ENCODE measurements at regions not wholly inside any gene's neighbourhood (a gene's known extent, or its start where the extent isn't known, plus 50 kb on each side); places are given as distances from the start of the nearest gene placed in this dataset.

DNA sequence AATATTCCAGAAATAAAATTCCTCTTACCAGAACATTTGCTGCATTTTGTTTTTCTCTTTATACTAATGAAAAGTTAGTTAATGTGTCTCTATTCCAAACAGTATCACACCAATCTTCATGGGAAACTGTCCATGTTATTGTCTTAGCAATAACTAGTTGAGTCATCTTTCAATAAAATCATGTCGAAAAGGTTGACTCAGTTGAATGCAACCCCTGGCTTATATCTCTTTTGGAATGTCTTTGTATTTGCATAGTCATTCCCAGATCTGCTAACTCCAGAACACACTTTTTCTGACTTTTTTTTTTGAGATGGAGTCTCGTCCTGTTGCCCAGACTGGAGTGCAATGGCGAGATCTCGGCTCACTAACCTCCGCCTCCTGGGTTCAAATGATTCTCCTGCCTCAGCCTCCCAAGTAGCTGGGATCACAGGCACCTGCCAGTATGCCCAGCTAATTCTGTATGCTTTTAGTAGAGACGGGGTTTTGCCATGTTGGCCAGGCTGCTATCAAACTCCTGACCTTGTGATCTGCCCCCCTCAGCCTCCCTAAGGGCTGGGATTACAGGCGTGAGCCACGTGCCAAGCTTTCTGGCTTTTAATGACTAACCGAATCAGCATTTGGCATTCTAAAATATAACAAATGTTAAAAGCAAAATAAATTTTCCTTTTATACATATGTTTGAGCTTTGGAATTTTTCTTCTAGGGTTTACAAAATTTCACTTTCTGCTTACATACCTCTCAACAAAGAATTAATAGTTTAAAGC is 133.2 kb upstream of the GULP1 start:
- Histone ChIP-seq H3K4me1 (no peaks in the 10 kb centered on the region), H3K27me3 (no peaks in the 10 kb centered on the region), H3K9me3 (no peaks in the 10 kb centered on the region), H3K27ac (no peak overlapping the region), H3K36me3 (ENCODE audit: low read depth, missing control alignments) (no peaks in the 10 kb centered on the region), H3K4me3 (no peak overlapping the region)
- intact Hi-C loops (cut with DNase I; ENCODE audit: low total_unique reads): no loop called here
- DNase-seq: no peak
- WGBS, 2 donors: 74% methylated on average over 9 of the region's 9 CpGs
- TF ChIP-seq POLR2A (IDR thresholded peaks at IDR 0.05): no peak
- TF ChIP-seq, protein P1, sequence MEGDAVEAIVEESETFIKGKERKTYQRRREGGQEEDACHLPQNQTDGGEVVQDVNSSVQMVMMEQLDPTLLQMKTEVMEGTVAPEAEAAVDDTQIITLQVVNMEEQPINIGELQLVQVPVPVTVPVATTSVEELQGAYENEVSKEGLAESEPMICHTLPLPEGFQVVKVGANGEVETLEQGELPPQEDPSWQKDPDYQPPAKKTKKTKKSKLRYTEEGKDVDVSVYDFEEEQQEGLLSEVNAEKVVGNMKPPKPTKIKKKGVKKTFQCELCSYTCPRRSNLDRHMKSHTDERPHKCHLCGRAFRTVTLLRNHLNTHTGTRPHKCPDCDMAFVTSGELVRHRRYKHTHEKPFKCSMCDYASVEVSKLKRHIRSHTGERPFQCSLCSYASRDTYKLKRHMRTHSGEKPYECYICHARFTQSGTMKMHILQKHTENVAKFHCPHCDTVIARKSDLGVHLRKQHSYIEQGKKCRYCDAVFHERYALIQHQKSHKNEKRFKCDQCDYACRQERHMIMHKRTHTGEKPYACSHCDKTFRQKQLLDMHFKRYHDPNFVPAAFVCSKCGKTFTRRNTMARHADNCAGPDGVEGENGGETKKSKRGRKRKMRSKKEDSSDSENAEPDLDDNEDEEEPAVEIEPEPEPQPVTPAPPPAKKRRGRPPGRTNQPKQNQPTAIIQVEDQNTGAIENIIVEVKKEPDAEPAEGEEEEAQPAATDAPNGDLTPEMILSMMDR (IDR thresholded peaks at IDR 0.05): no peak

DNA sequence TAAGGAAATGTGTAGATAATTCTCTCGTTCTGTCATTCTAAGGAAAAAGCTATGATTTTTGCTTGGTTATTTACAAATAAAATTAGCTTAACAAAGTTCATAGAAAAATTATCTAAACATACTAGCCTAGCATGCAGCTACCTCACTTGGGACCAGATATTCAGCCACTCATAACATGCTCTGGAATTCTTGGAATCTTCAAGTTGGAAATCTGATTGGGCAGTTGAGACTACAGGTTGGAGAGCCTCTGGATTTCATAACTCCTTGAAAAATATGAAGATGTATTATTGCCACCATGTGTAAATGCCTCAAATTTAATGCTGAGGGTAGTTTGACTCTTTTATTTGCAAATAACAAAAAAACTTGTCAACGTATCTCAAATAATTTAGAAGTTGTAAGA is 132.2 kb upstream of the GULP1 start:
- intact Hi-C loops (cut with DNase I; ENCODE audit: low total_unique reads): no loop called here
- no peak for TF ChIP-seq POLR2A (IDR thresholded peaks at IDR 0.05)
- TF ChIP-seq, protein P1 (IDR thresholded peaks at IDR 0.05): no peak
- no peaks in the 10 kb centered on the region for H3K9me3 ChIP-seq
- H3K36me3 ChIP-seq (ENCODE audit: low read depth, missing control alignments): no peaks in the 10 kb centered on the region
- H3K4me3 ChIP-seq: no peak overlapping the region
- no peaks in the 10 kb centered on the region for H3K4me1 ChIP-seq
- H3K27me3 ChIP-seq: no peaks in the 10 kb centered on the region
- WGBS, 2 donors: 90 to 92% methylated on average over 2 of the region's 2 CpGs
- H3K27ac ChIP-seq: no peak overlapping the region
- DNase-seq: no peak

DNA sequence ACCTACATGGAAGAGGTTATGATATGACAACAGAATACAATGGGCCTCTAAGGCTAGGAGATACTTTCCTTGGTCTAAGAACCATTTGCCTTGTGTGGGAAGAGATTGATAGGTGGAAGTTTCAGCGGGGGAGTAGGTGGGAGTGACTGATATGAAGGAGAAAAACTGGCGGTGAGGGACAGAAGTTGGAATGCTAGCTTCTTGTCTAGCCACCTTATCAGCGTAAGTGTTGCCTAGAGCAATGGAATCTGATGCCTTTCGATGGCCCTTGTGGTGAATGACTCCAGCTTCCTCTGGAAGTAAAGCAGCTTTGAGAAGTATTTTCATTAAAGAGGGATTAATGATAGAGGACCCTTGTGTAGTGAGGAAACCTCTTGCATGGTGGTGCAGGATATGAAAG is 121.3 kb upstream of the GULP1 start:
- no peak overlapping the region for H3K27ac ChIP-seq
- 61 to 70% methylated on average over 4 of the region's 4 CpGs for WGBS, 2 donors
- intact Hi-C loops (cut with DNase I; ENCODE audit: low total_unique reads): no loop called here
- no peak overlapping the region for H3K4me3 ChIP-seq
- no peaks in the 10 kb centered on the region for H3K9me3 ChIP-seq
- H3K27me3 ChIP-seq: no peaks in the 10 kb centered on the region
- TF ChIP-seq, protein P1 (IDR thresholded peaks at IDR 0.05): no peak
- TF ChIP-seq POLR2A (IDR thresholded peaks at IDR 0.05): no peak
- no peaks in the 10 kb centered on the region for H3K4me1 ChIP-seq
- no peaks in the 10 kb centered on the region for H3K36me3 ChIP-seq (ENCODE audit: low read depth, missing control alignments)
- peak; percentile 76 for DNase-seq

DNA sequence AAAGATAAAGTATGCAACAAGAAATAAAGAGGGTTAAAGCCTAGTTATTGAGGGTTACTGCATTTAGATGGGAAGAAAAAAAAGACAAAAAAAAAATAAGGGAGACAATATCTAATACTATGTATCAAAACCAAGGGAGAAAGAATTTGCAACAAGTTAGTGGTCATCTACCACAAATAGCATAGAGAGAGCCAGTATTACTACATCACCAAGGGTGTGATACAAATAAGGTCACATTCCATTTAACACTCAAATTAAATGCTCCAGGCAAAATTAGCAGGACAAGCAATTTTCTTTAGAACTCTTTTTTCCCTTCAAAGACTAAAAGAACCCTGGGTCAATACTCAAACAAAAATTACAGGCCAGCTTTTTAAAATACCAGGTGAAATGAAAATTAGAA is 115.1 kb upstream of the GULP1 start:
- DNase-seq: no peak
- no peaks in the 10 kb centered on the region for H3K36me3 ChIP-seq (ENCODE audit: low read depth, missing control alignments)
- TF ChIP-seq, protein P1 (IDR thresholded peaks at IDR 0.05): no peak
- no peak for TF ChIP-seq POLR2A (IDR thresholded peaks at IDR 0.05)
- peaks cover 8% of the 10 kb centered on the region for H3K4me1 ChIP-seq
- H3K27ac ChIP-seq: peak overlapping the region; percentile 59 to 75
- no peak overlapping the region for H3K4me3 ChIP-seq
- no peaks in the 10 kb centered on the region for H3K27me3 ChIP-seq
- intact Hi-C loops (cut with DNase I; ENCODE audit: low total_unique reads): no loop called here
- H3K9me3 ChIP-seq: no peaks in the 10 kb centered on the region

Measured in testis (tissue), 2 donors.